GM23338 (cell line): ENCODE measurements at regions not wholly inside any gene's neighbourhood (a gene's known extent, or its start where the extent isn't known, plus 50 kb on each side); places are given as distances from the start of the nearest gene placed in this dataset.

ENCODE experiments used
- ATAC-seq: fragments of 200-7000 bp; cut with Tn5 transposase; 3 replicates; pipeline ENCODE4 v1.9.1; 2020
- DNase-seq: peaks from one replicate; pipeline ENCODE4 v3.0.0-alpha.2; 2015; ENCODE audit warnings: low spot score
- H2AFZ ChIP-seq: fragments of 200-600 bp; sonication (generic); 2 replicates; pipeline ENCODE4 v1.8.0; 2016; ENCODE audit warnings: antibody characterized with exemption, mild to moderate bottlenecking, moderate library complexity
- H3F3A ChIP-seq: fragments of 200-600 bp; sonication (generic); replicated peaks from 2 replicates; pipeline ENCODE4 v1.8.0; 2017; ENCODE audit warnings: antibody characterized with exemption, mixed run types, low read depth
- H3K27ac ChIP-seq: fragments of 200-600 bp; sonication (generic); 2 replicates; pipeline ENCODE4 v1.6.1; 2016; ENCODE audit warnings: low read depth
- H3K27me3 ChIP-seq: fragments of 200-600 bp; sonication (generic); 2 replicates; pipeline ENCODE4 v1.8.0; 2016; ENCODE audit warnings: mild to moderate bottlenecking, mixed run types, moderate library complexity; ENCODE audit not compliant: insufficient read depth
- H3K36me3 ChIP-seq: fragments of 200-600 bp; sonication (generic); 2 replicates; pipeline ENCODE4 v1.8.0; 2016; ENCODE audit warnings: mild to moderate bottlenecking; ENCODE audit not compliant: insufficient read depth
- H3K4me1 ChIP-seq: fragments of 200-600 bp; sonication (generic); 2 replicates; pipeline ENCODE4 v1.8.0; 2016; ENCODE audit warnings: mild to moderate bottlenecking, moderate library complexity; ENCODE audit not compliant: insufficient read depth
- H3K4me2 ChIP-seq: fragments of 200-600 bp; sonication (generic); 2 replicates; pipeline ENCODE4 v1.7.1; 2017; ENCODE audit warnings: mixed run types
- H3K4me3 ChIP-seq: fragments of 200-600 bp; sonication (generic); 2 replicates; pipeline ENCODE4 v1.6.1; 2016; ENCODE audit warnings: mixed run types
- H3K79me2 ChIP-seq: fragments of 200-600 bp; sonication (generic); replicated peaks from 2 replicates; pipeline ENCODE4 v1.8.0; 2017; ENCODE audit warnings: mild to moderate bottlenecking; ENCODE audit not compliant: insufficient read depth
- H3K9me2 ChIP-seq: fragments of 200-600 bp; sonication (generic); 2 replicates; pipeline ENCODE4 v1.8.0; 2017; ENCODE audit not compliant: insufficient read depth
- H4K20me1 ChIP-seq: fragments of 200-600 bp; sonication (generic); replicated peaks from 2 replicates; pipeline ENCODE4 v1.8.0; 2017; ENCODE audit warnings: mild to moderate bottlenecking; ENCODE audit not compliant: insufficient read depth
- H3K27ac Mint-ChIP-seq: 2 replicates; pipeline ENCODE4 v1.8.0; 2020; ENCODE audit warnings: inconsistent platforms, mild to moderate bottlenecking, moderate library complexity, mixed read lengths
- H3K27me3 Mint-ChIP-seq: 3 replicates; pipeline ENCODE4 v1.8.0; 2022; ENCODE audit warnings: low read depth, mild to moderate bottlenecking, moderate library complexity, mixed read lengths, inconsistent platforms; ENCODE audit not compliant: insufficient read depth, poor library complexity
- H3K36me3 Mint-ChIP-seq: 3 replicates; pipeline ENCODE4 v1.8.0; 2021; ENCODE audit warnings: low read depth, mild to moderate bottlenecking, inconsistent platforms, moderate library complexity, mixed read lengths
- H3K4me1 Mint-ChIP-seq: 3 replicates; pipeline ENCODE4 v1.8.0; 2020; ENCODE audit warnings: mild to moderate bottlenecking, inconsistent platforms, mixed read lengths
- H3K4me3 Mint-ChIP-seq: 3 replicates; pipeline ENCODE4 v1.8.0; 2021; ENCODE audit warnings: moderate library complexity, mild to moderate bottlenecking, inconsistent platforms, mixed read lengths
- H3K9me3 Mint-ChIP-seq: 3 replicates; pipeline ENCODE4 v1.8.0; 2020; ENCODE audit warnings: moderate library complexity, mild to moderate bottlenecking, inconsistent platforms, mixed read lengths
- ETS1 ChIP-seq: IDR thresholded peaks from 2 replicates; pipeline ENCODE4 v1.6.1; 2016; ENCODE audit warnings: antibody characterized with exemption
- EZH2 ChIP-seq: fragments of 200-600 bp; sonication (generic); IDR thresholded peaks from one replicate; pipeline ENCODE4 v1.8.0; 2017; ENCODE audit warnings: antibody characterized with exemption, mild to moderate bottlenecking, low read depth; ENCODE audit not compliant: unreplicated experiment
- EZH2phosphoT487 ChIP-seq: fragments of 200-600 bp; sonication (generic); IDR thresholded peaks from one replicate; pipeline ENCODE4 v1.8.1; 2018; ENCODE audit warnings: antibody characterized with exemption; ENCODE audit not compliant: unreplicated experiment
- JUNB ChIP-seq: IDR thresholded peaks from one replicate; pipeline ENCODE4 v1.6.1; 2016; ENCODE audit warnings: antibody characterized with exemption; ENCODE audit not compliant: unreplicated experiment
- REST ChIP-seq: IDR thresholded peaks from one replicate; pipeline ENCODE4 v1.6.1; 2018; ENCODE audit warnings: antibody characterized with exemption; ENCODE audit not compliant: unreplicated experiment
- STAT1 ChIP-seq: IDR thresholded peaks from one replicate; pipeline ENCODE4 v1.6.1; 2016; ENCODE audit warnings: antibody characterized with exemption; ENCODE audit not compliant: unreplicated experiment
- ZNF114 ChIP-seq: fragments of 250-450 bp; sonication (Bioruptor Pico); IDR thresholded peaks from 2 replicates; pipeline ENCODE4 v1.5.0; 2020; ENCODE audit warnings: mild to moderate bottlenecking, moderate library complexity
- ZNF331 ChIP-seq: fragments of 250-450 bp; sonication (Bioruptor Pico); IDR thresholded peaks from 2 replicates; pipeline ENCODE4 v1.5.0; 2020; ENCODE audit warnings: low read depth, mild to moderate bottlenecking, moderate library complexity
- ZNF462 ChIP-seq: fragments of 250-450 bp; sonication (Bioruptor Pico); IDR thresholded peaks from 2 replicates; pipeline ENCODE4 v1.5.0; 2020; ENCODE audit warnings: mild to moderate bottlenecking, moderate library complexity

- no peaks in the 10 kb centered on the region for H4K20me1 ChIP-seq
- no peaks in the 10 kb centered on the region for H3K4me1 Mint-ChIP-seq
- H3K27me3 Mint-ChIP-seq, result peaks cover 2% of the 10 kb centered on the region
- no peak overlapping the region for H2AFZ ChIP-seq
- no peaks in the 10 kb centered on the region for H3K79me2 ChIP-seq
- H3K4me3 ChIP-seq, result no peak overlapping the region
- no peaks in the 10 kb centered on the region for H3K27me3 ChIP-seq
- peaks cover 5% of the 10 kb centered on the region; the same call in 1 of the 2 replicates for H3K9me2 ChIP-seq
- H3K4me1 ChIP-seq, result no peaks in the 10 kb centered on the region
- H3K36me3 Mint-ChIP-seq, result no peaks in the 10 kb centered on the region
- no peak overlapping the region for H3K4me3 Mint-ChIP-seq
- TF ChIP-seq STAT1 (no peak), ETS1 (no peak), JUNB (no peak), EZH2phosphoT487 (no peak), ZNF331 (CRISPR knock-in tag) (no peak), REST (no peak), EZH2 (no peak), ZNF462 (CRISPR knock-in tag) (no peak), ZNF114 (no peak)
- no peak overlapping the region for H3K27ac ChIP-seq
- DNase-seq (no peak), ATAC-seq (no peak)
- no peaks in the 10 kb centered on the region for H3F3A ChIP-seq
- no peaks in the 10 kb centered on the region for H3K9me3 Mint-ChIP-seq
- H3K36me3 ChIP-seq, result no peaks in the 10 kb centered on the region
- no peak overlapping the region for H3K4me2 ChIP-seq
- H3K27ac Mint-ChIP-seq, result no peak overlapping the region
Measured at GRCh38 chr4:152132776-152133175, 372.0 kb upstream of the GATB start.
